ENCODE measurements at regions not wholly inside any gene's neighbourhood (a gene's known extent, or its start where the extent isn't known, plus 50 kb on each side); places are given as distances from the start of the nearest gene placed in this dataset.

DNA sequence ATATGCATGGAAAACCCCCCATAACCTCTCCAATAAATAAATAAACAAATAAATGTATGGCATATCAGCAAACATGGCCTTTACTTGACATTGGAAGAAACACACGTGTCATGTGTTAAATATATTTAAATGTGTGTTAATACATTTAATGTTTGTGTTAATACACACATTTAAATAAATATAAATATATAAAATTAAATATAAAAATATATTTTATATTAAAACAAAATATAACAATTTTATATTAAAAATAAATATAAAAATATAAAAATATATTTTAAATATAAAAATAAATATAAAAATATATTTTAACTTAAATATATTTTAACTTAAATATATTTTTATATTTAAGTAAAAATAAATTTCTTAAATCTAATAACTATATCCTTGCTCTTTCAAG is 187.6 kb upstream of the CXXC4 start:
- in situ Hi-C loops (cut with HindIII; ENCODE audit: low pct_ligation_motif_present, low sequenced_read_pairs): no loop called here
- TF ChIP-seq, protein P1, sequence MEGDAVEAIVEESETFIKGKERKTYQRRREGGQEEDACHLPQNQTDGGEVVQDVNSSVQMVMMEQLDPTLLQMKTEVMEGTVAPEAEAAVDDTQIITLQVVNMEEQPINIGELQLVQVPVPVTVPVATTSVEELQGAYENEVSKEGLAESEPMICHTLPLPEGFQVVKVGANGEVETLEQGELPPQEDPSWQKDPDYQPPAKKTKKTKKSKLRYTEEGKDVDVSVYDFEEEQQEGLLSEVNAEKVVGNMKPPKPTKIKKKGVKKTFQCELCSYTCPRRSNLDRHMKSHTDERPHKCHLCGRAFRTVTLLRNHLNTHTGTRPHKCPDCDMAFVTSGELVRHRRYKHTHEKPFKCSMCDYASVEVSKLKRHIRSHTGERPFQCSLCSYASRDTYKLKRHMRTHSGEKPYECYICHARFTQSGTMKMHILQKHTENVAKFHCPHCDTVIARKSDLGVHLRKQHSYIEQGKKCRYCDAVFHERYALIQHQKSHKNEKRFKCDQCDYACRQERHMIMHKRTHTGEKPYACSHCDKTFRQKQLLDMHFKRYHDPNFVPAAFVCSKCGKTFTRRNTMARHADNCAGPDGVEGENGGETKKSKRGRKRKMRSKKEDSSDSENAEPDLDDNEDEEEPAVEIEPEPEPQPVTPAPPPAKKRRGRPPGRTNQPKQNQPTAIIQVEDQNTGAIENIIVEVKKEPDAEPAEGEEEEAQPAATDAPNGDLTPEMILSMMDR (IDR thresholded peaks at IDR 0.05; ENCODE audit: low read depth, low read length, missing control alignments): no peak
- no peaks in the 10 kb centered on the region for H3K27me3 ChIP-seq (replicated peaks)
- H3K27ac ChIP-seq: no peak overlapping the region
- DNase-seq: no peak
- no peaks in the 10 kb centered on the region for H3K36me3 ChIP-seq (replicated peaks)
- no peak overlapping the region for H3K4me3 ChIP-seq (ENCODE audit: low read depth, low read length)

DNA sequence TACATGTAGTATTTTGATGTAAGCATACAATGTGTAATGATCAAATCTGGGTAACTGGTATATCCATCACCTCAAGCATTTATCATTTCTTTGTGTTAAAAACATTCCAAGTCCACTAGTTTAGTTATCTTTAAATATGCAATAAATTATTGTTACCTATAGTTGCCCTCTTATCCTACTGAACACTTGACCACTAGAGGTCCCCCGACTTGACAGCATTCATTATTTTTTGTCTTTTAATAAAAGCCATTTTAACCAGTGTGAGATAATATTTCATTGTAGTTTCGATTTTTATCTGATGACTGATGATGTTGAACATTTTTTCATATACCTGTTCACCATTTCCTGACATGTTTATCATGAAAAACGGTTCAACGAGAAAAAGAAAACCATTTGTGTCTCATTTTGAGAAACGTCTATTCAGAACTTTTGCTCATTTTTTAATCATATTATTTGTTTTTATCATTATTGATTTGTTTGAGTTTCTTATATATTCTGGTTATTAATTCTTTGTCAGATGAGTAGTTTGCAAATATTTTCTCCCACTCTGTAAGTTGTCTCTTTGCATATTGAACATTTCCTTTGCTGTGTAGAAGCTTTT is 199.0 kb upstream of the CXXC4 start:
- in situ Hi-C loops (cut with HindIII; ENCODE audit: low pct_ligation_motif_present, low sequenced_read_pairs): no loop called here
- TF ChIP-seq, protein P1 (IDR thresholded peaks at IDR 0.05; ENCODE audit: low read depth, low read length, missing control alignments): peak; percentile 55
- Histone ChIP-seq H3K4me3 (ENCODE audit: low read depth, low read length) (no peak overlapping the region), H3K27ac (no peak overlapping the region), H3K27me3 (replicated peaks) (no peaks in the 10 kb centered on the region), H3K36me3 (replicated peaks) (no peaks in the 10 kb centered on the region)
- no peak for DNase-seq

DNA sequence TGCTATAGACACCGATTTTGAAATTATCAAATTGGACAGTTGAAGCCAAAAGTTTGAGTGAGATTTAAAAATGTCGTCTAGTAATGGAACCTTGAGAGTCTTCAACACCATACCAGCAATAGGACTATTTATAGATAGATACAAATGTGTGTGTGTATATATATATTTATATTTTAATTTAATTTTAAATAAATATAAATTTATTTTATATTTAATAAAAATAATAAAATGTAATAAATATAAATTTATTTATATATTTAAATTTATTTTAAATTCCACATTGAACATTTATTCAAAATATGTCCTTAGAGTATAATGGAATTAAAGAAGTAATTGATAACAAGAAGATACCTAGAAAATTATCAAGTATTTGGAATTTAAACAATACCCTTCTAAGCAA is 221.9 kb upstream of the CXXC4 start:
- in situ Hi-C loops (cut with HindIII; ENCODE audit: low pct_ligation_motif_present, low sequenced_read_pairs): no loop called here
- H3K4me3 ChIP-seq (ENCODE audit: low read depth, low read length): no peak overlapping the region
- H3K27me3 ChIP-seq (replicated peaks): no peaks in the 10 kb centered on the region
- H3K36me3 ChIP-seq (replicated peaks): no peaks in the 10 kb centered on the region
- H3K27ac ChIP-seq: no peak overlapping the region
- TF ChIP-seq, protein P1 (IDR thresholded peaks at IDR 0.05; ENCODE audit: low read depth, low read length, missing control alignments): no peak
- no peak for DNase-seq

DNA sequence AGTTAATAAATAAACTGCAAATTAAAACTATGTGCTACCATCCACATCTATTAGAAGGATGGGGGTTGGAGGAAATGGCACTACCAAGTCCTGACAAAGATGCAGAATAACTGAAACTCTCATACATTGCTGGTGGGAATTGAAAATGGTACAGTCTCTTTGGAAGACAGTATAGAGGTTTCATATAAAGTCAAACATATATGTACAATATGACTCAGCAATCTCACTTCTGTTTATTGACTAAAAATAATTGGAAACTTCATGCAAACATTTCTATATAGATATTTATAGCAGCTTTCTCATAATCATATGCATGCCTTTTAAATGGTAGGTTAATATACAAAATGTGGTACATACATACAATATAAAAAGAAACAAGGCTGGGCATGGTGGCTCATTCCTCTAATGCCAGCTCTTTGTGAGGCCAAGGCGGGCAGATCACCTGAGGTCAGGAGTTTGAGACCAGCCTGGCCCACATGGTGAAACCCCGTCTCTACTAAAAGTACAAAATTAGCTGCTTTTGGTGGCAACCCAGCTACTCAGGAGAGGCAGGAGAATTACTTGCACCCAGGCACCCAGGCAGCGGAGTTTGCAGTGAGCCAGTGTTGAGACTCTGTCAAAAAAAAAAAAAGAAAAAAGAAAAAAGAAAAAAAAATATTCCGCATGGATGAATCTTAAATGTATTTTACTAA is 225.0 kb upstream of the CXXC4 start:
- no peaks in the 10 kb centered on the region for H3K27me3 ChIP-seq (replicated peaks)
- H3K4me3 ChIP-seq (ENCODE audit: low read depth, low read length): no peak overlapping the region
- no peak overlapping the region for H3K27ac ChIP-seq
- H3K36me3 ChIP-seq (replicated peaks): no peaks in the 10 kb centered on the region
- in situ Hi-C loops (cut with HindIII; ENCODE audit: low pct_ligation_motif_present, low sequenced_read_pairs): no loop called here
- TF ChIP-seq, protein P1 (IDR thresholded peaks at IDR 0.05; ENCODE audit: low read depth, low read length, missing control alignments): no peak
- DNase-seq: no peak

DNA sequence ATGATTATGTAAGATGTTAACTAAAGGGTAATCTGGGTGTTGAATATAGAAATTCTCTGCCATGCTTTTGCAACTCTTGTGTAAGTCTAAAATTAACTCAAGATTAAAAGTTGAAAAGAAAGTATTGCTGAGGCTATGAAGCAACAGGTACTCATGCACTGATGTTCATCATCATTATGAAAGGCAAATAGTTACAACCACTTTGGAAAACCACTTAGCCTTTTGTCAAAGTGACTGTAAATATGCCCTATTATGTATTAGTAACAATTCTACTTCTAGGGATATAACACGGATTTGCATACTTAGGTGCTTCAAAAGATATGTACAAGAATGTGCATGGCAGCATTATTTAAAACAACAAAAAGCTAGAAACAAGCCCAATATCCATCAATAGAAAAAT is 227.8 kb upstream of the CXXC4 start:
- in situ Hi-C loops (cut with HindIII; ENCODE audit: low pct_ligation_motif_present, low sequenced_read_pairs): no loop called here
- TF ChIP-seq, protein P1 (IDR thresholded peaks at IDR 0.05; ENCODE audit: low read depth, low read length, missing control alignments): no peak
- H3K27me3 ChIP-seq (replicated peaks): no peaks in the 10 kb centered on the region
- H3K36me3 ChIP-seq (replicated peaks): no peaks in the 10 kb centered on the region
- no peak overlapping the region for H3K27ac ChIP-seq
- DNase-seq: no peak
- no peak overlapping the region for H3K4me3 ChIP-seq (ENCODE audit: low read depth, low read length)

DNA sequence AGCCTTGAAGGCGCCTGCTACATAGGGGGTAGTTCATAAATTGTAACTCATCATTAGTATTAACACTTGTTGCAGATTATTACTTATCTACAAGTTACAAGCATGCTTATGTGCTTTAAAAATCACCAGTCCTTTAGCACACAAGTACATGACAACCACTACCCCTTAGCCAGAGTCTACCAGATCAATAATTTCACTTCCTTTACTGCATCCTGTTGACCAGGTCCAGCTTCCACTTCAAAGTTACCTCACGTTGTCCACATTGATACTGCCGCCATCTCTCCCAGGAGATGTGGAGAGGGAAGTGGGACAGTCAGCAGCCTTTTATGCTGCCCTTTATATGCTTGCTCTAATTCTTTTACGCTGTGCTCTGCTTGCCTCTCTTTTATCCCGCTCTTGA is 231.3 kb upstream of the CXXC4 start:
- Histone ChIP-seq H3K27me3 (replicated peaks) (no peaks in the 10 kb centered on the region), H3K4me3 (ENCODE audit: low read depth, low read length) (no peak overlapping the region), H3K36me3 (replicated peaks) (no peaks in the 10 kb centered on the region), H3K27ac (no peak overlapping the region)
- DNase-seq: no peak
- in situ Hi-C loops (cut with HindIII; ENCODE audit: low pct_ligation_motif_present, low sequenced_read_pairs): no loop called here
- TF ChIP-seq, protein P1 (IDR thresholded peaks at IDR 0.05; ENCODE audit: low read depth, low read length, missing control alignments): no peak

Data from brain microvascular endothelial cell (primary cell).